DND-41 (cell line): ENCODE measurements at regions not wholly inside any gene's neighbourhood (a gene's known extent, or its start where the extent isn't known, plus 50 kb on each side); places are given as distances from the start of the nearest gene placed in this dataset.

ENCODE experiments used
- ATAC-seq: fragments of 200-7000 bp; cut with Tn5 transposase; 3 replicates; pipeline ENCODE4 v1.9.1; 2021; ENCODE audit warnings: low read depth; ENCODE audit not compliant: insufficient read depth
- DNase-seq: peaks from one replicate; pipeline ENCODE4 v3.0.0-alpha.2; 2020
- H2AFZ ChIP-seq: 2 replicates; pipeline ENCODE4 v1.6.0; 2012; ENCODE audit warnings: low read depth, low read length
- H3K27ac ChIP-seq: 2 replicates; pipeline ENCODE4 v1.5.1; 2012; ENCODE audit warnings: low read length, inconsistent platforms
- H3K27me3 ChIP-seq: fragments of 200-600 bp; sonication (generic); 2 replicates; pipeline ENCODE4 v1.6.0; 2012; ENCODE audit warnings: low read length, mild to moderate bottlenecking, inconsistent platforms; ENCODE audit not compliant: insufficient read depth, poor library complexity
- H3K36me3 ChIP-seq: 2 replicates; pipeline ENCODE4 v1.5.1; 2012; ENCODE audit warnings: low read length, inconsistent platforms; ENCODE audit not compliant: insufficient read depth
- H3K4me1 ChIP-seq: 2 replicates; pipeline ENCODE4 v1.5.1; 2012; ENCODE audit warnings: mild to moderate bottlenecking, low read length; ENCODE audit not compliant: insufficient read depth
- H3K4me2 ChIP-seq: 2 replicates; pipeline ENCODE4 v1.6.0; 2012; ENCODE audit warnings: mild to moderate bottlenecking, moderate library complexity, low read length, inconsistent platforms; ENCODE audit not compliant: insufficient read depth
- H3K4me3 ChIP-seq, 2 experiments: fragments of 200-600 bp in 1 of 2; shearing (Covaris generic) in 1 of 2; 2 replicates each; pipeline ENCODE4 v1.5.1; 2012 to 2016; ENCODE audit warnings: inconsistent platforms in 2 of 2, low read length in 2 of 2, mild to moderate bottlenecking in 2 of 2, low read depth in 1 of 2, moderate library complexity in 1 of 2
- H3K79me2 ChIP-seq: 2 replicates; pipeline ENCODE4 v1.6.0; 2012; ENCODE audit warnings: low read length, inconsistent platforms; ENCODE audit not compliant: insufficient read depth
- H3K9ac ChIP-seq: 2 replicates; pipeline ENCODE4 v1.6.0; 2012; ENCODE audit warnings: low read depth, mild to moderate bottlenecking, inconsistent platforms, low read length, moderate library complexity
- H3K9me3 ChIP-seq: 2 replicates; pipeline ENCODE4 v1.5.1; 2012; ENCODE audit warnings: low read length, moderate library complexity, mild to moderate bottlenecking, inconsistent platforms; ENCODE audit not compliant: insufficient read depth, severe bottlenecking
- H4K20me1 ChIP-seq: 2 replicates; pipeline ENCODE4 v1.6.0; 2012; ENCODE audit warnings: low read length; ENCODE audit not compliant: insufficient read depth
- CTCF ChIP-seq: IDR thresholded peaks from 2 replicates; pipeline ENCODE4 v1.5.1; 2012; ENCODE audit warnings: borderline replicate concordance, low read length, moderate library complexity, mild to moderate bottlenecking; ENCODE audit not compliant: poor library complexity, severe bottlenecking; ENCODE audit errors: extremely low read depth
- EZH2 ChIP-seq: IDR thresholded peaks from 3 replicates; pipeline ENCODE4 v1.6.1; 2012; ENCODE audit warnings: borderline replicate concordance, low read depth, mild to moderate bottlenecking, moderate library complexity, low read length, inconsistent platforms; ENCODE audit not compliant: severe bottlenecking

GRCh38 chr5:117220730-117221129 is 646.1 kb upstream of the SEMA6A start:
- TF ChIP-seq CTCF (no peak), EZH2 (no peak)
- no peaks in the 10 kb centered on the region for H3K27me3 ChIP-seq

GRCh38 chr5:117218789-117219188 is 644.2 kb upstream of the SEMA6A start:
- DNase-seq (no peak), ATAC-seq (no peak)
- TF ChIP-seq EZH2: no peak
- no peak for TF ChIP-seq CTCF
- Histone ChIP-seq H3K4me1 (no peaks in the 10 kb centered on the region), H3K9ac (no peak overlapping the region), H2AFZ (no peak overlapping the region), H3K4me3 (no peak overlapping the region), H3K27me3 (no peaks in the 10 kb centered on the region), H3K4me2 (no peak overlapping the region), H4K20me1 (no peaks in the 10 kb centered on the region), H3K79me2 (no peaks in the 10 kb centered on the region), H3K9me3 (no peaks in the 10 kb centered on the region), H3K36me3 (no peaks in the 10 kb centered on the region), H3K27ac (no peak overlapping the region)

More at GRCh38 chr5:117220730-117221129, 646.1 kb upstream of the SEMA6A start:
- H3K4me1 ChIP-seq: no peaks in the 10 kb centered on the region
- no peaks in the 10 kb centered on the region for H3K79me2 ChIP-seq
- no peak overlapping the region for H3K4me2 ChIP-seq
- H3K27ac ChIP-seq: no peak overlapping the region
- no peaks in the 10 kb centered on the region for H4K20me1 ChIP-seq
- H3K36me3 ChIP-seq: no peaks in the 10 kb centered on the region
- DNase-seq (no peak), ATAC-seq (no peak)
- no peak overlapping the region for H3K9ac ChIP-seq
- no peaks in the 10 kb centered on the region for H3K9me3 ChIP-seq
- H3K4me3 ChIP-seq: no peak overlapping the region
- no peak overlapping the region for H2AFZ ChIP-seq

GRCh38 chr5:117212866-117213265 is 638.2 kb upstream of the SEMA6A start:
- Histone ChIP-seq H3K27ac (no peak overlapping the region), H3K4me3 (no peak overlapping the region), H4K20me1 (no peaks in the 10 kb centered on the region), H3K27me3 (no peaks in the 10 kb centered on the region), H3K4me1 (no peaks in the 10 kb centered on the region), H3K4me2 (no peak overlapping the region), H3K9ac (no peak overlapping the region), H3K79me2 (no peaks in the 10 kb centered on the region), H3K9me3 (no peaks in the 10 kb centered on the region), H2AFZ (no peak overlapping the region), H3K36me3 (no peaks in the 10 kb centered on the region)
- no peak for DNase-seq
- TF ChIP-seq CTCF (no peak), EZH2 (no peak)
- ATAC-seq: no peak

GRCh38 chr5:117210796-117211195 is 636.2 kb upstream of the SEMA6A start:
- no peak for TF ChIP-seq CTCF
- TF ChIP-seq EZH2: no peak
- no peaks in the 10 kb centered on the region for H3K36me3 ChIP-seq
- no peak overlapping the region for H2AFZ ChIP-seq
- DNase-seq (no peak), ATAC-seq (no peak)
- no peaks in the 10 kb centered on the region for H4K20me1 ChIP-seq
- H3K9me3 ChIP-seq: no peaks in the 10 kb centered on the region
- no peak overlapping the region for H3K4me2 ChIP-seq
- H3K9ac ChIP-seq: no peak overlapping the region
- no peak overlapping the region for H3K27ac ChIP-seq
- no peaks in the 10 kb centered on the region for H3K79me2 ChIP-seq
- H3K4me1 ChIP-seq: no peaks in the 10 kb centered on the region
- no peaks in the 10 kb centered on the region for H3K27me3 ChIP-seq
- no peak overlapping the region for H3K4me3 ChIP-seq
